Cardiac muscle cell (in vitro differentiated cells and primary cell): ENCODE measurements at regions not wholly inside any gene's neighbourhood (a gene's known extent, or its start where the extent isn't known, plus 50 kb on each side); places are given as distances from the start of the nearest gene placed in this dataset.
"Not testable (repeated sequence)": the region's sequence is repeated elsewhere in the genome, so short reads cannot be mapped to it uniquely, and the experiment has no call there.

Source experiments
- DNase-seq, 2 donors: peaks; one replicate each; pipeline versions ENCODE4 v3.0.0 to v3.0.0-alpha.2; 2010 to 2017; ENCODE audit warnings: low read depth in 1 of 2, low spot score in 1 of 2
- H3K27ac ChIP-seq: fragments of 200-600 bp; sonication (generic); 2 replicates; pipeline ENCODE4 v1.5.1; 2016
- H3K27me3 ChIP-seq: fragments of 200-600 bp; sonication (generic); 2 replicates; pipeline ENCODE4 v1.6.0; 2016; ENCODE audit warnings: control low read depth
- H3K36me3 ChIP-seq: fragments of 200-600 bp; sonication (generic); 2 replicates; pipeline ENCODE4 v1.5.1; 2016; ENCODE audit warnings: control low read depth
- H3K4me1 ChIP-seq: fragments of 200-600 bp; sonication (generic); 2 replicates; pipeline ENCODE4 v1.8.1; 2017; ENCODE audit warnings: low read depth, mild to moderate bottlenecking, mixed run types
- H3K4me3 ChIP-seq: fragments of 200-600 bp; sonication (generic); 2 replicates; pipeline ENCODE4 v1.5.1; 2016; ENCODE audit warnings: mild to moderate bottlenecking
- H3K9me3 ChIP-seq: fragments of 200-600 bp; sonication (generic); 2 replicates; pipeline ENCODE4 v1.5.1; 2017; ENCODE audit warnings: low read depth, mild to moderate bottlenecking, control low read depth
- CTCF ChIP-seq: IDR thresholded peaks from 2 replicates; pipeline ENCODE4 v1.5.1; 2012; ENCODE audit warnings: low read depth, mild to moderate bottlenecking, low read length

- Histone ChIP-seq H3K36me3 (no peaks in the 10 kb centered on the region), H3K4me3 (no peak overlapping the region), H3K4me1 (no peaks in the 10 kb centered on the region), H3K9me3 (no peaks in the 10 kb centered on the region), H3K27ac (no peak overlapping the region), H3K27me3 (no peaks in the 10 kb centered on the region)
- TF ChIP-seq CTCF, result no peak
- no peak for DNase-seq
These were observed 275.7 kb upstream of the SLC16A7 start for GRCh38 chr12:59320112-59320511.

GRCh38 chr12:59318940-59319339, 276.9 kb upstream of the SLC16A7 start:
- Histone ChIP-seq H3K4me1 (no peaks in the 10 kb centered on the region), H3K27ac (no peak overlapping the region), H3K36me3 (no peaks in the 10 kb centered on the region), H3K9me3 (no peaks in the 10 kb centered on the region), H3K4me3 (no peak overlapping the region), H3K27me3 (no peaks in the 10 kb centered on the region)
- TF ChIP-seq CTCF, result no peak
- DNase-seq, result no peak

- no peak overlapping the region for H3K27ac ChIP-seq
- no peaks in the 10 kb centered on the region for H3K4me1 ChIP-seq
- H3K9me3 ChIP-seq, result no peaks in the 10 kb centered on the region
- DNase-seq, result no peak
- no peaks in the 10 kb centered on the region for H3K27me3 ChIP-seq
- H3K36me3 ChIP-seq, result no peaks in the 10 kb centered on the region
- no peak for TF ChIP-seq CTCF
- no peak overlapping the region for H3K4me3 ChIP-seq
These were observed 278.2 kb upstream of the SLC16A7 start for GRCh38 chr12:59317598-59317997.

DNA sequence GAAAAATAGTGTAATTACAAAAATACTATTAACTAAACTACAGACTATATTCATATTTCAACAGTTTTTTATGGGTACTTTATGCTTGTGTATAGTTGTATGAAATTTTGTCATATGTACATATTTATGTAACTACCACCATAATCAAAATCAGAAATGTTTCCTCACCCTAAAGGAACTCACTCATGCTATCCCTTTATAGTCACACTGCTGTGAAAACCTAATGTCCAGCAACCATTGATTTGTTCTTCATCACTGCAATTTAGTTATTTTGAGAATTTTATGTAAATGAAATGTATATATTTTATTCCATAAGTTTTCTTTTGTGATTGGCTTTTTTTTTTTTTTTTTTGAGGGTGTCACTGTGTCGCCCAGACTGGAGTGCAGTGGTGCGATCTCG, 278.9 kb upstream of the SLC16A7 start:
- Histone ChIP-seq H3K36me3 (no peaks in the 10 kb centered on the region), H3K27me3 (no peaks in the 10 kb centered on the region), H3K27ac (no peak overlapping the region), H3K4me1 (no peaks in the 10 kb centered on the region), H3K9me3 (no peaks in the 10 kb centered on the region), H3K4me3 (no peak overlapping the region)
- TF ChIP-seq CTCF, result no peak
- no peak for DNase-seq

- not testable (repeated sequence) for H3K4me1 ChIP-seq, H3K9me3 ChIP-seq, H3K27me3 ChIP-seq, H3K36me3 ChIP-seq, H3K4me3 ChIP-seq, H3K27ac ChIP-seq, DNase-seq
These were observed 279.5 kb upstream of the SLC16A7 start for GRCh38 chr12:59316354-59316753.

DNA sequence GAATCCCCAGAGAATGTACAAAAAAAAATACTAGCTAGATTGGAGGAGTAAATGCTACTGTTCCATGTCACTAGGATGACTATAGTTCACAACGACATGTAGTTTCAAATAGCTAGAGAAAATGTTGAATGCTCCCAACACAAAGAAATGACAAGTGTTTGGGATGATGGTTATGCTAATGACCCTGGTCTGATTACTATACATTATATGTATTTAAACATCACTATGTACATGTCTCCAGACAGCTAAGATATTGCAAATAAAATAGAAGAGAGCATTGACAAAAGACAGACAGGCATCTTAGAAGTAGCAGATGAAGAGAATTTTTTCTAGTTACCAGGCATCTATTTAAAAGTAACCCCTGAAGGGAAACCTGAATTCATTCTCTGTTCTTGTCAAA, 281.6 kb upstream of the SLC16A7 start:
- no peak overlapping the region for H3K4me3 ChIP-seq
- no peaks in the 10 kb centered on the region for H3K9me3 ChIP-seq
- no peak for DNase-seq
- H3K36me3 ChIP-seq, result no peaks in the 10 kb centered on the region
- TF ChIP-seq CTCF, result no peak
- H3K4me1 ChIP-seq, result no peaks in the 10 kb centered on the region
- H3K27ac ChIP-seq, result no peak overlapping the region
- no peaks in the 10 kb centered on the region for H3K27me3 ChIP-seq
